ENCODE measurements at regions not wholly inside any gene's neighbourhood (a gene's known extent, or its start where the extent isn't known, plus 50 kb on each side); places are given as distances from the start of the nearest gene placed in this dataset.

DNA sequence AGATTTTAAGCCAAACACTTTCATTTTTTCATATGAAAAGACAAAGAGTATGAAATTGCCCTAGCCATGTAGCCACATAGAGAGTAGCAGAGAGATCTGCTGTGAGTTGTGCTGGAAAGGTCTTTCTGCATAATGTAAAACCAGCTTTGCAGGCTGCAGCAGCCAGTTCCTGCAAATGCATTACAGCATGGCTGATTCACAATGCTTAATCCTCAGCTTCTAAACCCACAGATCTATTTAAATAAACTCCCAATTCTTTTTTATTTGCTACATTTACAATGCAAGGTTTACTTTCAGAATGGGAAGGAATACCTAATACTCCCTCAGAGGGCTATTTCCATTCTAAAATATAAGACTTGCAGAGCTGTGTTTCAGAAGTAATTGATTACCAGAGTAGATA, 185.6 kb upstream of the STARD13 start:
- no peak for DNase-seq

DNA sequence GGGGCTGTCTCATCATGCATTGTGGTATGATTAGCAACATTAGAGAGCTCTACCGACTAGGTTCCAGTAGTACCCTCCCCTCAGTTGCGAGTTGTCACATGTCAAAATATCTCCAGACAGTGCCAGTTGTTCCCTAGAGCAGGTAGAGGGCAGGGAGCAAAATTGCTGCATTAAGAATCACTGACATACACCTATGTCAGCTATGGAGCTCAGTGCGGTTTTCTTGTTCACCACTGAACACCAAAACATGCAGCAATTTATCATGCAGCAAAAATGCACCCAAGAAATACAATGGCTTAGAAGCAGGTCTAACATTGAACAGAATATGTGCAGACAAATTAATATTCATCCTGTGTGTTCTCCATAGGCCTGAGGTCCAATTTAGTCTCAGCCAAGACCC, 186.9 kb upstream of the STARD13 start:
- DNase-seq = no peak

DNA sequence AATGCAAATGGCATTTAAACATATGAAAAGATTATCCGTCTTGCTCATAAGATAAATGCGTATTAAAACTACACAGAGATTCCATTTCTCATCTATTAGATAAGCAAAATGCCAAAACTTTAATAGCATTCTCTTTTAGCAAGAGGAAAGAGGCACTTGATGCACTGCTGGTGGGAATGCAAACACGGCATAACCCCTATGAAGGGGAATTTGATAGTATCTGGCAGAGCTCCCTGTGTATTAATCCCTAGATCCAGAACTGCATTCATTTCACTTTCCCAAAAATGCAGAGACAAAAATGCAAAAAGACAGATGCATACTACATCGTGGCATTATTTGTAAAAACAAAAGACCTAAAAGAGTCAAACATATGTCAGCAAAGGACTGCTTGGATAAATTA, 193.6 kb upstream of the STARD13 start:
- DNase-seq = no peak

DNA sequence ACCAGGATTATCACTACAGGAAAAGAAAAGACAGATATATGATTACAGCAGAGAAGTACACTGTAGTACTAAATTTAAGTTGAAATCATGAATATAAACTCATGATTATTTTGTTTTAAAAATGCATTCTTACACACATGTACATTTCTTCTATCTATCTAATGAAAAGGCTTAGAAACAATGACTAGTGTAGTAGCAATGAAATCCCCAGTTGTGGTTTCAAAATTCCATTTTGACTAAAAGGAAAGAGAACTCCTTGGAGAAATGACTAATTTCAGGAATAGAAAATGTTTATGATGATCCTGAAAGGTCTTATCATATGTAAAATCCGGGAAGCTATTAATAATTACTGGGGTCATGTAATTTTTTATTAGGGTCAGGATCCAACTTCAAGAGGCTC, 195.0 kb upstream of the STARD13 start:
- peak; percentile 77 for DNase-seq

DNA sequence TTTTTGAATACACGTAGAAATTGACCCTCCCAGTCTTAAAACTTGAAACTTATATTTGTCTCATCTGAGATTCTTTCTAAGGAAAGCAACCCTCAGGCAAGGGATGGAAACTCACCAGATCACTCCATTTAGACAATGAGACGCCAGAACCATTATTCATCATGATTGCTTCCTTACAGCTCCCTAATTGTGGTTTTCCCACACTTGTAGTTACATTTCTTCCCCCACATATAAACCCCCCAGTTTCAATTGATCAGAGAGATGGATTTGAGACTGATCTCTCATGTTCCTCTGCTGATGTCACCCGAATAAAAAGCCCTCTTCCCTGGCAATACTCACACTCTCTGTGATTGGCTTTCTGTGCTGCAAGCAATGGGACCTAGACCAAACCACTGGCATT, 197.9 kb upstream of the STARD13 start:
- peak; percentile 78 for DNase-seq

DNA sequence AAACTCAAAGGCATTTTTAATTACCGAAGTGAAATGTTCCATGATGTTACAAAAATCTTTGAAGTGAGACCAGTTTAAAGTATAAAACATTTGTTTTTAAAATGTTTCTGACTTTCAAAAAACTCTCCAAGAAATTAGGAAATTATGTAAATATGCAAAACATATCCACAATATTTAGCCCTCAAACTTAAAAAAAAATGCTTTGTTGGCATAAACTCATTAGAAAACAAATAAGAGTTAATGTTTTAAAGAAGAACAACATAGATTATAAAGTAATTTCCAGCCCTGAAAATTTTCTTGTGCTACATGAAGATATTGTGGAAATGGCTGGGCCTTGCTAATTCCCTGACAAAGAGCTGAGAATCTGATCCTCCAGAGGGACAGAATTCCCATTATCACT, 199.7 kb upstream of the STARD13 start:
- no peak for DNase-seq

DNA sequence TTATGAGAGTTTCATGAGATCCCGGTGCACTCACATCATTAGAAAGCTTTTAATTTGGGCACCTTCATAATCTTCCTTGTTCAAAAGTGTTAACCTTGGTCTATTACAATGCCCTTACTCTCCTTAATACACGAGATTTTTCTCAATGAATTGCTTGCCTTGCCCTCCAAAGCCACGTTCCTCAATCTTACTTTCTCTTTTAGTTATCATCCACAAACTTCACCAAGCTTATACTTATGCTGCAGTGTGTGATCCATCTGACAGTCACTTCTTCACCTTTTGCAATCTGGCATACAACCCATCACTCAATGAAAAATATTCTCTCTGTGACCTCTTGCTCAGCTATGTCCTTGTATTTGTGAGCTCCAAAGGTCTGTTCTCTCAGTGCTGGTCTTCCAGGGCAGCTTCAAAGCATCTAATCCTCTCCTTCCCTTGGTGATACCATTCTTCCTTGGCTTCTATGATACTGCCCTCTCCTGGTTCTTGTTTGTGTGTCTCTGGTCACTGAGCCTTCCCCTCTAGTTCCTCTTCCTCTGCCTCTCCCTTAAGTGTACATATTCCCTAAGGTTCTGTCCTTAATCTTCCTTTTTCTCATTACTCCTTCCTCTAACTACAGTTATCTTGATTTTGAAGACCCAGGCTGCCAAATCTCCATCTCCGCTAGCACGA, 202.2 kb upstream of the STARD13 start:
- DNase-seq = peak; percentile 37

DNA sequence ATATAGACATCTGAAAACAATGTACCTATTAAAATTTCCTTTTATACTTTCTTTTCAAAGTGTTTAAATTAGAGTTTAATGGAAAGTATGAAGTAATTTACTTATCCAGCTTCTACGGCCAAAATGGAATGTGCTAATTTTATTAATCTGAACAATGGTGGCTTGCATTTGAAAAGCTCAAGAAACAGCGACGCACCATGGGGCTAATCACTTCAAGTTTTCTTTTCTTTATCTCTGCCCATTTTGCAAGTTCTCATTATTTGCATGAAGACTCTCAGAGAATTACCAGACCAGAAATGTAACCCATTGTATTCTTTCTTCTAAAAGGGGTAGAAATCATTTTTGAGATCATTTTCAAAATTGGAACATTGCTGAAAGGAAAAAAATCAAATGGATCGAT, 204.0 kb upstream of the STARD13 start:
- no peak for DNase-seq

DNA sequence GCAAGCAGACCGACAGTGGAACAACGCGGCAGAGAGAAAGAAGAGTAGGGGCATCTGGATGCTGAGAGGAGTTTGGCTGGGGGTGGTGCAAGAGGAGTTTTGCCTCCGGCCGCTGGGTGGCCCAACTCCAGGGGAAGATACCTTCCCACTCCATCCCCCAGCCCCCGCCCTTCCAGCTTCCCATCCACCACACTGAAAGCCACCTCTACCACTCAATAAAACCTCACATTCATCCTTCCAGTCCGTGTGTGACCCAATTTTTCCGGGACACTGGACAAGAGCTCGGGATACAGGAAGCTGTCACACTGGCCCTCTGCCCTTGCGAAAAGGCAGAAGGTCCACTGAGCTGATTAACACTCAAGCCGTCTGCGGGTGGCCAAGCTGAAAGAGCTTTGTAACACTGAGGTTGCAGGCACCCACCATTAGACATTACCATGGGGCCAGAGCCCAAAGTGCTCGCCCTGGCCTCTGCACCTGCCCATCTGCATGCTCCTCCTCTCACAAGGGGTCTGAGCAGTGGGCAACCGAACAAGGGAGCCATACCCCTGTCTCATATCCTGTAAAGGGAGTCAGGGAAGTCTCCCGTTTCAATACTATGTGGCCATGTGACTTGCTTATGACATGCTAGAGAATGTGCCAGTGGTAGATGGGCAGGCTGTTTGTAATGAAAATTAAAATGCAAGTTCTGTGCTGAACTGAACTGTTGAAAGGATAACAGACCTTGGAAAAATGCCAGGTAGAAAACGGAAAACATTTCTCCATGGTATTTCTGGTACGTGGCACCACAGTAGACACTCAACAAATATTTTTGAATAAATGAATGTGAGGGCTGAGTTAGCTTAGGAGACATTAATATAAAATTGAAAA, 205.1 kb upstream of the STARD13 start:
- peak; percentile 80 for DNase-seq

DNA sequence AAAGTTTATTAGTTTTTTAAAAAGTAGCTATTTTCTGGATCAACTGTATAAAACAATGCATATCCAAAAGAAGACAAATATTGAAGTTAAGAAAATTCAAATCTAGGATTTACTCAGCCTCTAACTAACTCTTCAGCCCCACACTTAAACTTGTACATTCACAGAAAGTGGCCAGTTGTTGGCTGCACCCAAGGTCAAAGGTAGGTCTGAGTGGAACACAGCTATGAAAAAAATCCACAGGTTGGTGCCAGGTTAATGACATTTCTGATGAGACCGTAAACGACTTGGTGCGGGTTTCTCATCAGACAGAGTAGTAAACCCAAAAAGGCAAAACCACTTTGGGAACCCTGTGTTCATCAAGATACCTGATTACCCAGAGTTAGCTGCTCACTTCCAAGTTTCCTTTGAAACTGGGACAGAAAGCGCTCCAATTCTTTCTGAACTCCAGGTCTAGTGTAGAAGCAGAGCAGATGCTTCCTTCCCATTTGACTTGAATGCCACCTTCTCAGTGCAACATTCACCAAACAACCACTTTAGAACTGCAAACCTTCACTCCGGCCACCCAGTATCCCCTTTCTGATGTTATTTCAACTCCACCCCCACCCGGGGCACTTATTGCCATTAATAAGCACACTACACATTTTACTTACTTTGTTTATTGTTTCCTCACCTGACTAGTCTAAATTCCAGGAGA, 208.3 kb upstream of the STARD13 start:
- DNase-seq = no peak

DNA sequence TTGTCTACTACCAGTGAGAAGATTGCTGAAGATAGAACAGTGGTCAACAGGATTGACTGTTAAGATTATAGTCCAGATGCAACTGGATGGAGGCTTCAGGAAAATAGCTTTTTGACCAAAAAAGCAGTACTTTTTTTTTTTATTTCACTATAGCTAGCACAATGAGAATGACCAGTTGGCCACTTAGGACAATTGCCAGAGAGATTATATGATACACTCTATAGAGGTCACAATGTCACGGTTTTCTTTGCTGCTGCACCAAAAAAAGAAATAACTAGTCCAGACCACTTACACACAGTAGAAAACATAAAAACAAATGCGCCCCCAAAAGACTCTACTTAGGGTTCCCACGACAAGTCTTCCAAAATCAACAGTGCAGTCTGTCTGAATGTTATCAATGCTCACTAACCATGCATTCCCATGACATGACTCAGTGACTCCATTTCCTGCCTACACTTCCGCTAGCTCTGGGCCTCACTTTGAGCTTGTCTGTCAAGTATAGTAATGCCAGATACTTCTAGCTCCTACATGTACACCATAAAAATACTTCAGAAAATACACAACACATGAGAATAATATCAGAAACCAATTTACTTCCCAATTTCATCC, 209.1 kb upstream of the STARD13 start:
- peak; percentile 97 for DNase-seq

DNA sequence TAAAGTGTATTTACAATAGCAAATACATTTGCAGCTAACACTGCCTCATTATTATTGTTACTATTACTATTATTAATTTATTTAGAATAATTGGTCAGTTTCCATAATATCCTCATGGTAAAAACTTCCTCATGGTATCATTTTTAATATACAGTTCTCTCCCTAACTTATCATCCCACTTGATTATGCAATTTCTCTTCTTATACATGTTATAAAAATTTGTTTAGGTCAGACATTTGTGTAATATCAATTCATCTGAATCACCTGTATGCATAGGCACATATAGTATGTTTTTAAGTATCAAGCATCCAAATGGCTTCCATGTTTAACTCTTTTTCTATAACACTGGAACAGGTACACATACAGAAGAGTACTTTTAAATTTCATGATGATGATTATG, 210.8 kb upstream of the STARD13 start:
- DNase-seq = no peak

DNA sequence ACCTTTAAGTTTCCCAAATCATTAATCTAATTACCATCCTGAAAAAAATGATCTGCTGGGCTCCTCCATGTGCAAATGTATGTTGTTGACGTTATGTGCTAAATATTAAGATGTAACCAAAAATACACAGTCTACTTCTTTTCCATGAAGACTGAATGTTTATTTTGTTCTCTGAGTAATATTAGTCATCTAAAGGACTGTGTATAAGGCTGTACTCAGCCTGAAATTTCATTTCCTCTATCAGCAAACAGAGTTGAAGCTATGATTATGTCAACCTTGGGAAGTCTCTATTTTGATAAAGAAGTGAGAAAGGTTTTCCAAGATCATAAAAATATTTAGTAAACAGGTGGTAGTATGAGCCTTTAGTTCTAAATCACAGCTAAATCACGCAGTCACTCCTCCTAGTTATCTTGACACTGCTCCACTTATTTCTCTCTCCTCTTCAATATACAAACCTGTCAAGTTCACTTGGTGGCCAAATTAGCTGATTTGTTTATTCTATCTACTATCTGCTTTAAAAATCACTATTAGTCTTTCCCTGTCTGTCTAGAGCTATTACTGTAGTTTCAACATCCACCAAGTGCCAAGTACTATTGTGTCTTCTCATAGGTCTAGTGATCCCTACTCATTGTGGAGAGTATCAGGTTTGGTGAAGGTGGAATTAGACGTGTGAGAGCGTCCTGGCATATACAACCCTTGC, 211.7 kb upstream of the STARD13 start:
- peak; percentile 76 for DNase-seq

DNA sequence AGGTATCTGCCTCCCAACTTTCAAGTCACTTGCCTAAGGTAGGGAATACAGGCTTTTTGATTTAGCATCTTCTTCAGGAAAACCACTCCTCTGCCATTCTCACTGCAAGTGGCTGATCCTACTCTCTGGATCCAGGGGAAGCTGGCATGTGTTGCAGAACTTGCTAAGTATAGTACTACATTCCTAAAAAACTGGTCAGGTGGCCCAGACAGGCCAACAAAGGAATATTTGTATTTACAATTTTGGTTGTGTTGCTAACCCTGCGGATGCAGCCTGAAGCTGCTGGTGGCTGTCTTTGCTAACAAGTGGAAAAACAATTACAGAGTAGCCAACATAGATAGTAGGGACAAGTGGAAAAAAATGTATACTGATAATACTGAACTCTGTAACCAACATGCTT, 222.5 kb upstream of the STARD13 start:
- DNase-seq = no peak

DNA sequence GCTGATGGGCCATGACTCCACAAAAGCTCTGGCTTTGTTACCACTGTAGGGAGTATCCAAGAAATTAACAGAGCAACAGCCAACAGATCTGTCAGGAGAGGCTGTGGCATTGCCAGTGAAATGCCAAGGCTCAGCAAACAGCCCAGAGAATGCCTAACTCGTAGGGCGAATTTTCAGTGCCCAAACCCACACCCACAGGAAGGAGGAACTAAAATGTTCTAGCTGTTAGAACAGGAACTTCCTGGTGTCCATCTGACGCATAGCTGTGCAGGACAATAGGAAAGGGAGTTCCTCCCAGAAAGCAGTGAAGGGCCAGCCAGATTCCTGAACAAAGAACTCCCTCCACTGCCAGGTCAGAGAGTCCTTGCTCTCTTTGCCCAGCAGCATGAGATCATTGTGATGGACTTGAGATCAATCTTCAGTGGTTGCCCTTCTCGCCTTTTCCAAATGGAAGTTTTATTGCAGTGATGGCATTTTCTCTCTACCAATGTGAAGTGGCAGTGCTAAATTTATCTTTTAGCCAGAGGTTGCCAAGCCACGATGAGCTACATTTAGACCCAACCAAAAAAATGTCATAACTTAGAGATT, 224.2 kb upstream of the STARD13 start:
- DNase-seq = peak; percentile 44

DNA sequence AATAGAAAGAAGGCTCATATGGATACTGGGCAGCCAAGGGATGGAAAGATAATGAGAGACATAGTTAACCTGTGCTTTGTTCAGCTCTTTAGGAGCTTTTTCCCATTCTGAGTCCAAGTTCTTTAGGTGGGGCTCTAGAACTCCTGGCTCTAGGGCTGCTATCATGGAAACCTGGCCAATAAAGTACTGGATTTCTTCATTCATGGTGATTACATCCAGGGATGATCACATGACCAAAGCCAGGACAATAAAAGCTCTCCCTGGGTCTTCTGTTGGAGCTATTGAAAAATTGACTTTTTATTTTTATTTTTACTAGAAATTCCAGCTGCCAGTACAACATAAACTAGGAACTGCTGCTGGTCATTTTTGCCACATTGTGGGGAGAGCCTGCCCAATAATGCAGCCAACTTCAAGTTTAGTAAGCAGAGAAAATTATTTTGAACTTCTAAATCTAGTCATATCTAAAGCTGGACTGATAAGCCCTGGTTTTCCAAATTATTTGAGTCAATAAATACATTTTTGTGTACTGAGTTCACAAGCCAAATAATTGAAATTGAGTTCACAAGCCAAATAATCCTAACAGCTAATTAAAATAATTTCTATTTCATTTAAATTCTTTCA, 224.9 kb upstream of the STARD13 start:
- DNase-seq = no peak

DNA sequence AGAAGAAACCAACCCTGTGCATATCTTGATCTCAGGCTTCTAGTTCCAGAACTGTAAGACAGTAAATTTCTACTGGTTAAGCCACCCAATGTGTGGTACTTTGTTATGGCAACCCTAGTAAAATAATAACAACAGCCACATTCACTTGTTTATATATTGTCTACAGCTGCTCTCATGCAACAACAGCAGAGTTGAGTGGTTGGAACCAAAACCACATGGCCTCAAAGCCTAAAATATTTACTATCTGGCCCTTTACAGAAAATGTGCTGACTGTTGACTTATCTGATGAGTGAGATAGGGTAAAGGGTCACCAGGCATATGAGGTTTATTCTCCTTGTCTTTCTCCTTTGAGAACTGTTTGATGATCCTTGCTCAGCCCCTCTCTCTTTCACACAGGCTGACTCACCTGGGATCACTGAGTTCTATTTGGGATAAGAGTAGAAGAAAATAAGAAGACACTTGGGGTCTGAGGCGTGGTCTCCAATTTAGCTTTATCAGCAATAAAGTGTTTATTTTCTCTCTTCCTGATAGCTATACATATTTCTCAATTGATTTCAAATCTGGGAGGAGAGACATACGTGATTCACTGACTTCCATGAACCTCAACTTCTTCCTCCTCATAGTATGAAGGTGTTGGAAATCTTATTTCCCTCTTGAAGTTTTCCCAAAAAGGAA, 227.5 kb upstream of the STARD13 start:
- no peak for DNase-seq

DNA sequence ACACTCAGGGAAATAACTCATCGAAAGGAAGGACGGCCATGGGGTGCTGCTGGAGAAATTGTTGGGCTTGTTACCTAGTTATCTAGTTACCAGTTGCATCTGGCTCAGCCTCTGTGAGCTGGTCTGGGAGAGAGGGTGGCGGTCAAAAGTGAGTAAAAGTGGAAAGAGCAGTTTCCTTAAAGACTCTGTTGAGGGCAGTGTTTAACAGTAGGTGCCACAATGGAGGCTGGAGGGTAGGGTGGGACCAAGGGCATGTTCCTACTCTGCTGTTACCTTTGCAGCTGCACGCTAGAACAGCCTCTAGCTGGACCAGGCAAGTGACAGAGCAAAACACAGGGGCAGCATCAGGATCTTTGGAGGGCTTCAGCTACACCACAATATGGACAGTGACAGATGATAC, 228.8 kb upstream of the STARD13 start:
- no peak for DNase-seq

DNA sequence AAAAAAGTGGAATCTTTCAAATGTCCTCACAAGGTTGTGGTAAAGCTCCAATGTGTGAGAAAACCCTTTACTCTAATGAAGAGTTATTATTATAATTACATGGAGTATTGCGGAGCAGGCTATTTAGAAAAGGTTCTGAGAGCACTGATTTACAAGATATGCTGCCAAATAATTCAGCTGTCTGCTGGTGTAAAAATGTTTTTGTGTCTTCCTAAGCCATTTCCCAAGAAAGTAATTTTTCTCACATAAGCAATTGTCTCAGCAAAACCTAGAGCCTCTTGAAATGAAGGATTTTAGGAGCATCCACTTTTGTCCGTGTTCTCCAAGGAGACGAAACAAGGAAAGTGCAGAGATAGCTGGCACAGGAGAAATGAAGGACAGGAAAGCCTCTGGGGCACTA, 229.6 kb upstream of the STARD13 start:
- no peak for DNase-seq

DNA sequence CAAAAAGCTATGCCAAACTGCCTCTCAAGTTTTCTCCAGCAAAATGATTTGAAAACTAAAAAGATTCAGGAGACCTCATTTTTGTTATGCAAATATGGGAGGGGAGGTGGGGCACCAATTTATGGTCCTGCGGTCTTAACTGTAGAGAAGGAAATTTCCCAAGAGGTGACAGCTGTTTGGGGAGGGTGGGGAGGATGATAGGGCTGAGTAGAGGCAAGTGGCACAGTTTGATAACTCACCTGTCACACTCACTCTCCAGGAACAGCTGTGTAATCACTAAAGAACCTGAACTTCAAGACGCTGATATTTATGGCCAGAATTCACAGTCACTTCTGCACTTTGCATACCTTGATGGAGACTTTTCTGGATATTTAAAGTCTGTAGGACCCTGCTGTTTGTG, 232.9 kb upstream of the STARD13 start:
- DNase-seq = no peak

All from fibroblast of skin of back (primary cell).